GM21360 (cell line): ENCODE measurements at regions not wholly inside any gene's neighbourhood (a gene's known extent, or its start where the extent isn't known, plus 50 kb on each side); places are given as distances from the start of the nearest gene placed in this dataset.
"Not testable (repeated sequence)": the region's sequence is repeated elsewhere in the genome, so short reads cannot be mapped to it uniquely, and the experiment has no call there.

Experiments
- ATAC-seq: cut with Tn5 transposase; IDR thresholded peaks from one replicate; pipeline ENCODE4 v1.9.1; 2021; ENCODE audit warnings: mild to moderate bottlenecking, moderate library complexity; ENCODE audit not compliant: unreplicated experiment

DNA sequence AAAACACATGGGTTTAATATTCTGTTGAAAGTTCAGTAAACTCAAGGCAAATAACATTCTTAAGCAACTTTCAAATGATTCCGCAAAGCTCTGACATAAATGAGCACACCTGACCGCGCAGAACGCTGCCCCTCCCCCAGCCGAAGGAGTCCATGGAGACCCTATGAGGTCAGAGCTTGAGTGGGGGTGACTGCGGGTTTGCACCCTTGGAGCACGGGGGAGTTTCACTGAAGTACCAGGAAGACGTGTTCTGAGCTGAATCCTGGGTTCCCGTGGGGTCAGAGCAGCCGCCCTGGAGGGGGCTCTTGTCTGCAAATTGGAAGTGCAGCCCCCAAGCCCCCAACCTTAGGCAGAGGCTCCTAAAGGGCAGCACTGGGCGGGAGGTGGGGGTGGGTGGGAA, 324.1 kb upstream of the SFSWAP start:
- ATAC-seq, result no peak

DNA sequence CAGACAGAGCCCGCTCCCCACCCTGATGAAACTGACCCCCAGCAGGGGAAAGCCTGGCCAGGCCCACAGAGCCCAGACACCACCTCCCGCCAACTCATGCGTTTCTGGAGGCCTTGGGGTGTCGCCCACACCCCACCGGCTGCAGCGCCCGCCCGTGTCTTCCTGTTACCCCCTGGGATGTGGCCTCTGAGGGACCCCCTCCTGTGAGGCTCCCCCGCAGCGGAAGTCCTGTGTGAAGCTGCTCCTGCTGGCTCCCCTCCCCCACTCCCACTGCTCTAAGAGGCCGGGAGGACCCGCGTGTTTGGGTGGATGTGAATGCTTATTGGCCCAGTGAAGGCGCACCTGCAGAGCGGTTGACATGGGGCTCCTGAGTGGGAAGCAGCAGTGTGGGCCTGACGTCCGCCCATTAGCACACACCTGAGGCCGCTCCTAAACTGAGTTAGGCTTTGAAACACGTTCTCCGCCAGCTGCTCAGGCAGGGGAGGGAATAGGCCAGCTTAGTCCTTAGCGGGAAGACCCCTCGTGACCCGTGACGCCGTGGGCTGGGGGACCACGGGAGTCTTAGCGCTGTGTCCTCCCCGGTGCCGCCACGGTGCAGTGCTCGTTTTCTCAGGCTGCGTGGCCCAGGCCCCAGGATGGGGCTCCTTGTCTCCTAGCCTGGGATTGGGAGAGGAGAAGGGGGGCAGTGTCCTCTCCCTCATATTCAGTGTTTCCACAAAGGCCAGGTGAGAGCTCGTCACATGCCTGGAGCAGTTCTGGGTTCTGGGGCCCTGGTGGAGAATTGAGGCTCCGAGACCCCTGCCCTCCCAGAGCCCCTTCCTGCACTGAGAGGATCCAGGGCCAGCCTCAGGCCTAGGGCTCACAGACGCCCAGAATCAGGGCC, 323.4 kb upstream of the SFSWAP start:
- ATAC-seq, result no peak

DNA sequence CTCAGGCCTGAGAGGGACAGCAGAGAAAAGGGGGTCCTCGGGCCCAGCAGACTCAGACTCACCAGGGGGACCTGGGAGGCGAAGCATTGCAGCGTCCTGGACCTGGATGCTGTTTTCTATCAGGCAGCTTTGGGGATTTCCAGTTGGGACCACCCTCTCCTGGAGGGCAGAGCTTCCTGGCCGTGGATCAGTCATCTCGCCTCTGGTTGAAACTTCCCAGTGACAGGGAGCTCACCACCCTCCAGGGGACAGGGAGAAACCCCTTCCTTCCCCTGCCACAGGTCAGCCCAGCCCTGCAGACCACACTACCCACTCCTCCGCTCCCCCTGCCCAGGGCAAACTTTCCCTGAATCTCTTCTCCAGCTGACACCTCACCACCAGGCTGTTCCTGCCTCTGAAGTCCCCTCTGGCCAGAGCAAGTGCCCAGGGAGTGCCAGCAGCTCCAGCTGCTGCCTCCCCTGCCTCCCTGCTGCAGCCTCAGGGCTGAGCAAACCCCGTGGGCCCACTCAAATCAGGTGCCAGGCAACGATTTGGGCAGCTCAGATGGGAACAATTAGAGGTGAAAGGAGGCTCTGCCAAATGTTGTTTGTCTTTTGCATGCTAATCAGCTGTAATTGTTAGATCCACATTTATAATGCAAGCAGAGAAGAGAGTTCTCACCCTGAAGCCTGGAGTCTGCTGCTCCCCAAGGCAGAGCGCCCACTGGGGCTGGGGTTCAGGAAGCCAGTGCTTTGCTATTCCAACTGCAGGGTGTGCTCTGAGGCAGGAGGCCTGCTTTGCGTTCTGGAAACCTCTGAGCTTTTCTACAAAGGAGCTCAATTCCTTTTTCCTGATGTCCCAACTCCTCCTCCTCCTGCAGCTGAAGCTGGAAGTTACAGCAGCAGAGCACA, 322.5 kb upstream of the SFSWAP start:
- not testable (repeated sequence) for ATAC-seq

DNA sequence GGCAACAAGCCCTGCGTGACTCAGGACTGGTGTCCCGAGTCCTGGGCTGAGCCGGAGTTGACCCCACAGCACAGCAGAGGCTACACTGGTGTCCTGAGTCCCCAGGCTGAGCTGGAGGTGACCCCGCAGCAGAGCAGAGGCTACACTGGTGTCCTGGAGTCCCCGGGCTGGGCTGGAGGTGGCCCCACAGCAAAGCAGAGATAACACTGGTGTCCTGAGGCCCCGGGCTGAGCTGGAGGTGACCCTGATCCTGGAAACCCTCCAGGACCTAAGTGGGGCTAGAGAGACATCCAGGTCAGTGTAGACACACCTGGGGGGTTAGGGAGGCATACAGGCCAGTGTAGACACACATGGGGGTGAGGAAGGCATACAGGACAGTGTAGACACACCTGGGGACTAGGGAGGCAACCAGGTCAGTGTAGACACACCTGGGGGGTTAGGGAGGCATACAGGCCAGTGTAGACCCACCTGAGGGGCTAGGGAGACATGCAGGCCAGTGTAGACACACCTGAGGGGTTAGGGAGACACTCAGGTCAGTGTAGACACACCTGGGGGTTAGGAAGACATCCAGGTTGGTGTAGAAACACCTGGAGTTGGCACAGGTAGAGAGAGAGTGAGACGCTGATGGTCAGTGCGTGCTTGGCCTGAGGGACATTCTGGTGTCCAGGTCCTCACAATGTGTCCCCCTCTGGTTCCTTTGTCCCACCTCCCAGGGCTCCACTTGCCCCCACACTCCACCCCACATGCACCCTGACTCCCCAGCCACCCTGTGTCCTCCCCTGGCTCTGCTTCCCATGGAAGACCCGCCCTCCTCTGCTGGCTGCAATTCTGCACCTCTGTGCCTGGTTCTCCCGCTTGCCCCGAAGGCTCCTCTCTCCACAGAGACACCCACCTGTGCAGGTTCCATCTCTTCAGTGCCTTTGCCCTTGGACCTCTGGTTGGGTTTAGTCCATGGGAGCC, 321.6 kb upstream of the SFSWAP start:
- ATAC-seq, result no peak

GRCh38 chr12:131390412-131391334, 320.2 kb upstream of the SFSWAP start:
- no peak for ATAC-seq

- no peak for ATAC-seq
Measured at GRCh38 chr12:131391399-131391798, 319.5 kb upstream of the SFSWAP start.

DNA sequence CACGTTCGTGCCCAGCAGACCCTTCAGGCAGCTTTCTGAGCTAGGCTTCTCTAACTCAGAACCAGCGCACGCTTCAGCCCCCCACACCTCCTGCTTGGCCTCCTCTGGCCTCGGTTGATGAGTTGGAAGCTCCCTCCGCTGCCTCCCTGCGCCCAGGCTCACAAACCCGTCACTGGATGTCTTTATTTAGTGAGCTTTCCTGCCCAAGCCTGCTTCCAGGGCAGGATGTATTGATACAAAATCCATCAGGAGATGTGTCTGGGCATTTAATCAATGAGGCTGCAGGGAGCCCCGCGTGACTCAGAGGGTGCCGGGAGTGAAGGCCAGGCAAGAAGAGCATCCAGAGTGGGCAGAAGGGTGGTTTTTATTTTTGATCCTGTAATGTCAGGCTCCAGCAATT, 316.1 kb upstream of the SFSWAP start:
- not testable (repeated sequence) for ATAC-seq

DNA sequence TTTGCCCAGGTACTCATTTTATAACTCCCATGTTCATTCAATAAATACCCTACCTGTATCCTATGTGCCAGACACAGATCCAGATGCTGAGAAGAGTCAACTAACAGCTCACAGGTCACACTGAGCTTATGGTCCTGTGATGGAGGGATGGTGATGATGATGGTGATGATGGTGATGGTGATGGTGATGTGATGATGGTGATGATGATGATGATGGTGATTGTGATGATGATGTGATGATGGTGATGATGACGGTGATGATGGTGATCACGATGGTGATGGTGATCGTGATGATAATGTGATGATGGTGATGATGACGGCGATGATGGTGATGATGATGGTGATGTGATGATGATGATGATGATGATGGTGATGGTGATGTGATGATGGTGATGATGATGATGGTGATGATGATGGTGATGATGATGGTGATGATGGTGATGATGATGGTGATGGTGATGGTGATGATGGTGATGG, 315.6 kb upstream of the SFSWAP start:
- not testable (repeated sequence) for ATAC-seq

GRCh38 chr12:131395971-131396573, 314.8 kb upstream of the SFSWAP start:
- no peak for ATAC-seq

DNA sequence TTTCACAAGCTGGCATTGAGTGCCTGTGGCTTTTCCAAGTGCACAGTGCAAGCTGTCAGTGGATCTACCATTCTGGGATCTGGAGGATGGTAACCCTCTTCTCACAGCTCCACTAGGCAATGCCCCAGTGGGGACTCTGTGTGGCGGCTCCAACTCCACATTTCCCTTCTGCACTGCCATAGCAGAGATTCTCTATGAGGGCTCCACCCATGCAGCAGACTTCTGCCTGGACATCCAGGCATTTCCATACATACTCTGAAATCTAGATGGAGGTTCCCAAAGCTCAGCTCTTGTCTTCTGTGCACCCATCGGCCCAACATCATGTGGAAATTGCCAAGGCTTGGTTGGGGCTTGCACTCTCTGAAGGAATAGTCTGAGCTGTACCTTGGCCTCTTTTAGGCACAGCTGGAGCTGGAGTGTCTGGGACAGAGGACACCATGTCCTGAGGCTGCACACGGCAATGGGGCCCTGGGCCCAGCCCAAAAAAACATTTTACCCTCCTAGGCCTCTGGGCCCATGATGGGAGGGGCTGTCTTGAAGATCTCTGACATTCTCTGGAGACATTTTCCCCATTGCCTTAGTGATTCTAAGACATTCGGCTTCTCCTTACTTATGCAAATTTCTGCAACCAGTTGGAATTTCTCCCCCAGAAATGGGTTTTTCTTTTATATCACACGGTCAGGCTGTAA, 313.3 kb upstream of the SFSWAP start:
- no peak for ATAC-seq

GRCh38 chr12:131399000-131399399, 311.9 kb upstream of the SFSWAP start:
- ATAC-seq, result no peak

- not testable (repeated sequence) for ATAC-seq
Measured at GRCh38 chr12:131400668-131401294, 310.1 kb upstream of the SFSWAP start.

- ATAC-seq, result not testable (repeated sequence)
Measured at GRCh38 chr12:131401907-131402633, 308.8 kb upstream of the SFSWAP start.

- no peak for ATAC-seq
Measured at GRCh38 chr12:131402781-131403396, 308.0 kb upstream of the SFSWAP start.

GRCh38 chr12:131403676-131404075, 307.2 kb upstream of the SFSWAP start:
- no peak for ATAC-seq

DNA sequence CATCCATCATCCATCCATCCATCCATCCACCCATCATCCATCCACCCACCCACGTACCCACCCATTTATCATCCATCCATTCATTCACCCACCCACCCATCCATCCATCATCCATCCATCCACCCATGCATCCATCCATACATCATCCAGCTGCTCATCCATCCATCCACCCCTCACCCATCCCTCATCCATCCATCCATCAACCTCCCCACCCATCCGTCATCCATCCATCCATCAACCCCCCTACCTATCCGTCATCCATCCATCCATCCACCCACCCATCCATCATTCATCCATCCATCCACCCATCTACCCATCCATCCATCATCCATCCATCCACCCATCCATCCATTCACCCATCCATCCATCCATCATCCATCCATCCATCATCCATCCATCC, 306.2 kb upstream of the SFSWAP start:
- no peak for ATAC-seq
